Muscle layer of colon (tissue), 2 donors: ENCODE measurements at regions not wholly inside any gene's neighbourhood (a gene's known extent, or its start where the extent isn't known, plus 50 kb on each side); places are given as distances from the start of the nearest gene placed in this dataset.

Experiments
- H3K27ac ChIP-seq: one replicate; pipeline ENCODE4 v1.7.0; 2013; ENCODE audit warnings: low read depth, mild to moderate bottlenecking, low read length, moderate library complexity
- H3K27me3 ChIP-seq, 2 donors: one replicate each; pipeline ENCODE4 v1.7.0; 2013; ENCODE audit warnings: low read length in 2 of 2, mild to moderate bottlenecking in 2 of 2; ENCODE audit not compliant: insufficient read depth in 2 of 2, control insufficient read depth in 1 of 2
- H3K36me3 ChIP-seq: one replicate; pipeline ENCODE4 v1.7.0; 2013; ENCODE audit warnings: mild to moderate bottlenecking, low read length; ENCODE audit not compliant: insufficient read depth
- H3K4me1 ChIP-seq: one replicate; pipeline ENCODE4 v1.7.0; 2013; ENCODE audit warnings: mild to moderate bottlenecking, low read length; ENCODE audit not compliant: insufficient read depth
- H3K4me3 ChIP-seq, 2 donors: one replicate each; pipeline ENCODE4 v1.7.0; 2013; ENCODE audit warnings: low read length in 2 of 2, low read depth in 1 of 2, mild to moderate bottlenecking in 1 of 2, moderate library complexity in 1 of 2
- H3K9ac ChIP-seq: one replicate; pipeline ENCODE4 v1.7.0; 2013; ENCODE audit warnings: low read length
- H3K9me3 ChIP-seq: one replicate; pipeline ENCODE4 v1.7.0; 2013; ENCODE audit warnings: mild to moderate bottlenecking, low read length
- donor health status: abdominal sarcoma.
- donor health status: Adenocarcinoma of cecum.

DNA sequence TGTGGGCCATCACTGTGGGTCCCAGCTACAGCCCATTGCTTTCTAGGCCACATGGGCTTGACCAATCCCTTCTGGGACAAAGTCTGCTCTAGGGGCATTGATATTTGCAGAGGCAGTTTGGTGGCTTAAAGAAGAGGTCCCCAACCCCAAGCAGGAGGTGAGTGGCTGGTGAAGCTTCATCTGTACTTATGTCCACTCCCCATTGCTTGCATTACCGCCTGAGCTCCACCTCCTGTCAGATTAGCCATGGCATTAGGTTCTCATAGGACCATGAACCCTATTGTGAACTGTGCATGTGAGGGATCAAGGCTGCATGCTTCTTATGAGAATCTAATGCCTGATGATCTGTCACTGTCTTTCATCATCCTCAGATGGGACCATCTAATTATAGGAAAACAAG lies 54.4 kb upstream of the CADM1 start:
- Histone ChIP-seq H3K9me3 (no peaks in the 10 kb centered on the region), H3K36me3 (no peaks in the 10 kb centered on the region), H3K9ac (no peak overlapping the region), H3K27ac (no peak overlapping the region), H3K4me1 (no peaks in the 10 kb centered on the region), H3K4me3 (no peak overlapping the region), H3K27me3 (no peaks in the 10 kb centered on the region)

DNA sequence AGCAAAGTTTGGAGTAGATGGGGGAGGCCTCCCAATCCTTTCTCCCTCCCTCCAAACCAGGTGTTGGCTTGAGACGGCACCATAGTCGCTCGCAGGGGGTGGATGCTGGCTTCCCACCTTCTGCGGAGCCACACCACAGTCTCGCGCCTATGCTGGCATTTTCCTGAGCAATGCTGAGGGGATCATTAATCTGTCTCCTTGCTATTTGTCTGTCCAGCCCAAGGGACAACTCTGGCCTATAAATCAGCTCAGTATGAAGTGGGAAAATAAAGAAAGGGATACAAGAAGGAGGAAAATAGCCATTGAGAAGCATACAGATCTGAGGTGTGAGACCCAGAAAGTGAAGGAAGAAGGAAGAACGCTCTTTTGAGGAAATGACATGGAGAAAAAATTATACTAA lies 53.5 kb upstream of the CADM1 start:
- H3K27me3 ChIP-seq: no peaks in the 10 kb centered on the region
- no peaks in the 10 kb centered on the region for H3K4me1 ChIP-seq
- no peaks in the 10 kb centered on the region for H3K36me3 ChIP-seq
- no peaks in the 10 kb centered on the region for H3K9me3 ChIP-seq
- H3K27ac ChIP-seq: no peak overlapping the region
- no peak overlapping the region for H3K4me3 ChIP-seq
- H3K9ac ChIP-seq: no peak overlapping the region

DNA sequence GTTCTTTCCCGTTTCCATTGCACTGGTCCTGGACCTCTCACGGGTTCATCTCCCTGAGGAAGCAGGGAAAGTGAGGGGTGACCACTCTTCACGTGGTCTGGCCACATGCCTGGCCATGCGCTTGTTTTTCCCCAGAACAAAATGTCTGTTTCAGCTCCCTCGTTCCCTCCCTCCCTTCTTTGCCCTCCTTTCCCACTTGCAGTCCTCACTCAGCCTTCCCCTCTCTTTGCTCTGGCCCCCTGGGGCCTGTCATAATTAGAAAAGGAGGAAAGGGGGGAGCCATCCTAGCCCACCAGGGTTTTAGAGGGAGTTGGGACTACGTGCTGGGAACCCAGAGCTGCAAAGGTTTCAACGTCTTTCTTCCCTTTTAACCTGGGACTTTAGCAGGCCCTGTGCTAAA lies 52.8 kb upstream of the CADM1 start:
- no peak overlapping the region for H3K27ac ChIP-seq
- no peak overlapping the region for H3K4me3 ChIP-seq
- no peak overlapping the region for H3K9ac ChIP-seq
- no peaks in the 10 kb centered on the region for H3K9me3 ChIP-seq
- no peaks in the 10 kb centered on the region for H3K4me1 ChIP-seq
- H3K36me3 ChIP-seq: no peaks in the 10 kb centered on the region
- H3K27me3 ChIP-seq: no peaks in the 10 kb centered on the region

DNA sequence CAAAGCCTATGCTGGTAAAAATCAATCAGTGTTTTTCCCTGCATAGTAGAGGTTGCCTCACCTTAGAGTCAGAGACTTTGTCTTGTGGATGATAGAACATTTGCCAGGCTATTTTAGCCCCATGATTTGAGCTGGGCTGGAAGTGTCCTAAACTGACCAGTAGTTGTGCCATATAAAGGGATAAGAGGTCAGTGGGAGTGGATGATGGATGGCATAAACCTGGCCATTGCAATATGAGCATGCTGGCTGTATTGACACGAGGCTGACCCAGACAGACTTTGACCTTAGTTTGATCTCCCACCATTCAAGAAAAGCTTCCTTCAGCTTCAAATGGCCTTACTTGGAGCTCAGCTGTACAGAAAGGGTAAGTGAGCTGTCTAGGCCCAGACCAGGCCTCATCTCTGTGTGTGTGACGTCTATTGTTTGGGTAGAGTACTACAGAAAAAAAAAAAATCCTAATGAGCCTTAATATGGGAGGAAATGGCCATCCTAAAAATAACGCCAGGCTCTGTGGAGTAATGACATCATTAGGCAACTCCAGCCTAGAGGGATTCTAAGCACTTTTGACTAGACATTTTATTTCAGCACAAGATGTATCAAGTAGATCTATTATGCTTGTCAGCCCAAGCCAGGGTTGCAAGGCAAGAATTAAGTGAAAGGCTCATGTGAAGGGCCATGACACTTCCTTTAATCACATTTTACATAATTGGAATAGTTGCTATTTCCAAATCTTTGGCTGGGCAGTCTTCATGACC lies 51.3 kb upstream of the CADM1 start:
- no peak overlapping the region for H3K9ac ChIP-seq
- H3K36me3 ChIP-seq: no peaks in the 10 kb centered on the region
- H3K4me1 ChIP-seq: no peaks in the 10 kb centered on the region
- no peaks in the 10 kb centered on the region for H3K27me3 ChIP-seq
- no peak overlapping the region for H3K4me3 ChIP-seq
- no peaks in the 10 kb centered on the region for H3K9me3 ChIP-seq
- no peak overlapping the region for H3K27ac ChIP-seq
